ENCODE measurements at regions not wholly inside any gene's neighbourhood (a gene's known extent, or its start where the extent isn't known, plus 50 kb on each side); places are given as distances from the start of the nearest gene placed in this dataset.

DNA sequence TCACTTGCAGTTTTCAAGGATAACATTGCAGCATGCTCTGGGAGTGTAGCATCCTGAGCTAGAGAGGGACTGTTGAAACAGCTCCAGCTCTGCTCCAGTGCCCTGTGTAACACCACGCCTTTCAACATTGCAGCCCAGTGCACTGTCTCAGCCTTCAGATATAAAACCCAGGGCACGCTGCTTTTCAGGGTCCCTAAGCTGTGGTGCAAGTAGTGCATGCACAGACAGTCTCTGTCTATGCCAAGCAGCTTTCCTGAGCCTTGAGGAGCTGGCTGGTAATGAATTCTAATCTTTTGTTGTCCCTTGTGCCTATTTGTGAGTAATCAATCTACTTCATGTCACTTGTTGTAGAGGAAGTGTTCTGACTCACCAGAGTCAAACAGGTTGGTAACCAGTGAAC lies 897.0 kb downstream of the ARAP2 start:
- no peak for ATAC-seq

GRCh38 chr4:35358001-35358584 lies 886.2 kb downstream of the ARAP2 start:
- DNase-seq (ENCODE audit: low spot score) (no peak), ATAC-seq (no peak)
- intact Hi-C loops (cut with DNase I), result no loop called here

More for the DNA sequence above, 897.0 kb downstream of the ARAP2 start:
- intact Hi-C loops (cut with DNase I), result no loop called here
- no peak for DNase-seq (ENCODE audit: low spot score)

- ATAC-seq (no peak), DNase-seq (ENCODE audit: low spot score) (no peak)
- intact Hi-C loops (cut with DNase I), result no loop called here
These were observed 879.9 kb downstream of the ARAP2 start for GRCh38 chr4:35364321-35364870.

GRCh38 chr4:35365186-35365585 lies 879.1 kb downstream of the ARAP2 start:
- ATAC-seq, result no peak
- intact Hi-C loops (cut with DNase I), result no loop called here
- no peak for DNase-seq (ENCODE audit: low spot score)

GRCh38 chr4:35399912-35400311 lies 844.4 kb downstream of the ARAP2 start:
- DNase-seq (ENCODE audit: low spot score) (no peak), ATAC-seq (no peak)
- intact Hi-C loops (cut with DNase I), result no loop called here

DNA sequence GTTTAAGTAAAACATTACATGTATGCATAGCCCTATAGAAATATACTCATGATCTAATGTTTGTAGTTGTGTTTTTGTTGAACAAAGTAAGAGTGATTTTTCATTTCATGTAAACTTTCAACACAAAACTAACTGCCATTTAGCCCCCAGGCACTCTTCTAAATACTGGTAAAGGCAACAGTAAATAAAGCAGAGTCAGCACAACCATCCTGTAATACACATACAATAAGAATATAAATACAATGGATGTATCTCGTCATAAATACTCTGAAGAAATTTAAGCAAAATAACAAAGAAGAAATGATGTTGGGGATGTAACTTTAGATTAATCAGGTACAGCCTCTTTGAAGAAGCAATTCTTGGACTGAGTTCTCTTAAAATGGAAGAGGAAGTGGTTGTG lies 821.2 kb downstream of the ARAP2 start:
- no peak for DNase-seq (ENCODE audit: low spot score)
- no peak for ATAC-seq
- intact Hi-C loops (cut with DNase I), result no loop called here

DNA sequence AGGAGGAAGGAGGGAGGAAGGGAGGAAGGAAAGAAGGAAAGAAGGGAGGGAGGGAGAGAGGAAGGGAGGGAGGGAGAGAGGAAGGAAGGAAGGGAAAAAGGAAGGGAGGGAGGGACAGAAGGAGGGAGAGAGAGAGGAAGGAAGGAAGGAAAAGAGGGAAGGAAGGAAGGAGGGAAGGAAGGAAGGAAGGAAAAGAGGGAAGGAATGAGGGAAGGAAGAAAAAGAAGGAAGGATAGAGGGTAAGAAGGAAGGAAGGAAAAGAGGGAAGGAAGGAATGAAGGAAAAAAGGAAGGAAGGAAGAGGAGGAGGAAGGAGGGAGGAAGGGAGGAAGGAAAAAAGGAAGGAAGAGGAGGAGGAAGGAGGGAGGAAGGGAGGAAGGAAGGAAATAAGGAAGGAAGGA lies 796.8 kb downstream of the ARAP2 start:
- intact Hi-C loops (cut with DNase I), result no loop called here
- ATAC-seq, result no peak

GRCh38 chr4:35459045-35459444 lies 785.3 kb downstream of the ARAP2 start:
- intact Hi-C loops (cut with DNase I), result no loop called here
- no peak for ATAC-seq
- DNase-seq (ENCODE audit: low spot score), result no peak

More for the DNA sequence above, 796.8 kb downstream of the ARAP2 start:
- no peak for DNase-seq (ENCODE audit: low spot score)

DNA sequence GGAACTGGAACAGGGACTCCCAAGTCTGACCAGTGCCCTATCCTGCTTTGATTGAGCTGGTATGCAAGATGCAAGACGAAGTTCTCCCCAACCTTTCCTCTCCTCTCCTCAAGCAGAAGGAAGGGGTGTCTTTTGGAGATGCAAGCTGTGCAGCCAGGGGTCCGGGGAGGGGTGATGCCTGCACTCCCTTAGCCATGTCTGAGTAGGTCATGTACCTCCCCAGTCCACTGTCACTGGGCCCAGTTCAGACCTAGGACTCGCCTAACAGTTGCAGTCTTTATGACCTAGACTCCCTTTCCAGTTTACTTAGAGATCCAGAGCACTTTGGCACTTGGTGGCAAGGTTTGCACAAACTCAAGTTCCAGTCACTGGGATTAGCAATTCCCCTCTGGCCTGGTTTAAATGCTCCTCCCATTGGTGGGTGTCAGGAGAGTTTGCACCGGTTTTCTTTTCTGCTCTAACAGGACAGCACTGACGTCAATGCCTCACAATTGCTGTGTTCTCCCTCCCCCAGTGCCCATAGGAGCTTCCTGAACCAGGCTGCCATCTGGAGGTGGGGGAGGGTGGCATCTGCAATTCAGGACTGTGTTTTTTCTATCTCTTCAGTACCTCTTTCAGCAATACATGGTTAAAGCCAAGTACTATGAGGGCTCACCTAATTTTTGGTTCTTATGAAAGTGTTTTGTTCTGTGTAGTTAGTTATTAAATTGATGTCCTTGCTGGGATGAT lies 782.2 kb downstream of the ARAP2 start:
- intact Hi-C loops (cut with DNase I), result no loop called here
- DNase-seq (ENCODE audit: low spot score) (no peak), ATAC-seq (peak; percentile 30)

DNA sequence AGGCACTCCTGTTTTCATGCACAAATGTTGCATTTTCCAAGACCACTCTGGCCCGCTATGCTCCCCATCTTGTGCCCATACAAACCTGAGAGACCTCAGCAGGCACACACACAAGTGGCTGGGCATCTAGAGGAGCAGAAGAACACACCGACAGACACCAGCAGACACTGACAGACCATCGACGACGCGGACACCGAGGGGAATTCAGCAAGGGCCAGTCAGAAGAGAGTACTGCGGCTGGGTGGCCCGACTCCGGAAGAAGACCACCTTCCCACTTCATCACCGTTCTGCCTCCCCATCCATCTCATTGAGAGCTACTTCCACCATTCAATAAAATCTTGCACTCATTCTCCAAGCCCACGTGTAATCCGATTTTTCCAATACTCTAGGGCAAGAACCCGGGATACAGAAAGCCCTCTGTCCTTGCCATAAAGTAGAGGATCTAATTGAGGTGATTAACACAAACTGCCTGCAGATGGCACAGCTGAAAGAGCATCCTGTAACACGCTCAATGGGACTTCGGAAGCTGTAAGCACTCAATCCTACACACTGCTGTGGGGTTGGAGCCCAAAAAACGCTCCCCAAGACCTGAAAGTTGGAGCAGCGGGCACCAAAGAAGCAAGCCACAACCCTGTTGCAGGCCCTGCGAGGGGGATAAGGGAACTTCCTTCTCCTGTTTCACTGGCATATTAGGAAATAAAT lies 780.9 kb downstream of the ARAP2 start:
- ATAC-seq (no peak), DNase-seq (ENCODE audit: low spot score) (no peak)
- intact Hi-C loops (cut with DNase I), result no loop called here

DNA sequence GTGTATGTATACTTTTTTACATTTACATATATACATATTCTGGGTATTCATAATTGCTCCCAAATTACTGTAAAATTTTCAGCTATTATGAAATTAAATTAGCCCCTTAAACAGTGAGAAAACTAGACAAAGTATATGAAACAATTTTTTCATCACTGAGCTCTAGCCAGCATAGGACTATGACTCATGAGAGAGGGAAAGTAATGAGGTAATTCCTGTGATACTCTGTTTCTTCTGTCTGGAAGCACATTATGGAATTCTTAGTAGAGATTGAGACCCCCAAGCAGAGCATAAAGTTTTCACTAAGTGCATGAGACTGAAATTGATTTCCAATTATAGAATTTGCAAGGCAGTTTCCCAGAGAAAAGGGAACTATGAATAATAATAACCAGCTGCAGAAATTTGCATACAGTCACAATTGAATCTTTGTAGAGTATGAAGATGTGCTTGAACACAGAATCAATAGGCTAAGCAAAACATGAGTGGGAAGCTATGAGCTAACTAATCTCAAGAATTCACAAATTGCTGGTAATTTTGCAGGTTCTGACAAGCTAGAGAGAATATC lies 779.3 kb downstream of the ARAP2 start:
- no peak for DNase-seq (ENCODE audit: low spot score)
- intact Hi-C loops (cut with DNase I), result no loop called here
- ATAC-seq, result no peak

- ATAC-seq, result no peak
- intact Hi-C loops (cut with DNase I), result no loop called here
- no peak for DNase-seq (ENCODE audit: low spot score)
These were observed 753.2 kb downstream of the ARAP2 start for GRCh38 chr4:35491093-35491492.

DNA sequence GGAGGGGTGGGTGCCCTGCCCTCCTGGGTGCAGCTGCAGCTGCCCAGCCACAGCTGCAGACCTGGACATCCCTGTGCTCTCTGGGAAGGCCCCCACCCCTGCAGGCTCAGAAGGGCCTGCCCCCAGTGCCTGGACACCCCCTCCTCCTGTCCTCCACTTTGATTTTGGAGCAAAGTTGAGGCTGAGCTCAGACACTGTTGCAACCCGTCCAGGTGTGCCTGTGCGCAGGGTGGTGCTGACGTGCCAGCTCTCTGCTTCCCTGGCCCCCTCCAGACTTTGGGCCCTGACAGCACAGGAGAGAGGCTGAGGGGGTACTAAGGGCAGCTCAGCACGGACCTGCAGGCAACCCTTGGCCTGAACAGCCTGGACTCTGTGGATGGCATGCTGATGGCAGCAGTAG lies 750.3 kb downstream of the ARAP2 start:
- DNase-seq (ENCODE audit: low spot score) (no peak), ATAC-seq (peak; percentile 22)
- intact Hi-C loops (cut with DNase I), result no loop called here

GRCh38 chr4:35494955-35495354 lies 749.4 kb downstream of the ARAP2 start:
- no peak for DNase-seq (ENCODE audit: low spot score)
- intact Hi-C loops (cut with DNase I), result no loop called here
- ATAC-seq, result peak; percentile 24

DNA sequence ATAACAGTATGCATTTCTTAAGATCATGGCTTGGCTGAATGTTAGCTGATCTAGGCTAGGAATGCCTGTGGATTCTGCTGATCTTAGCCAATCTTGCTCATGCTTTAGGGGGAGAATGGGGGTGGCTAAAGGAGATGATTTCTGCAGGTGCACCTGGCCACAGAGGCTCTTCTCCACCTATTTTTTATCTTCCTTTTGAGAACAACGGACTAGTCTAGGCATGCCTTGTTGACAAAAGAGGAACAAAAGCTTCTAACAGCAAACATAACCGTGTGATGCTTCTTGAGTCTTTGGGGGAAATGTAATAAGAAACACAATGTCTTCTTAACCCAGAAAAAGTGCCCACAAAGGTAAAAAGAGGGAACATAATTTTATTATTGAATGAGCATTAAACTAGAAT lies 743.5 kb downstream of the ARAP2 start:
- intact Hi-C loops (cut with DNase I), result no loop called here
- ATAC-seq (no peak), DNase-seq (ENCODE audit: low spot score) (no peak)

GRCh38 chr4:35503435-35503834 lies 740.9 kb downstream of the ARAP2 start:
- no peak for DNase-seq (ENCODE audit: low spot score)
- no peak for ATAC-seq
- intact Hi-C loops (cut with DNase I), result no loop called here

GRCh38 chr4:35506161-35506560 lies 738.2 kb downstream of the ARAP2 start:
- intact Hi-C loops (cut with DNase I), result no loop called here
- ATAC-seq (no peak), DNase-seq (ENCODE audit: low spot score) (no peak)

GRCh38 chr4:35511851-35512250 lies 732.5 kb downstream of the ARAP2 start:
- DNase-seq (ENCODE audit: low spot score) (no peak), ATAC-seq (no peak)
- intact Hi-C loops (cut with DNase I), result no loop called here

GRCh38 chr4:35516102-35516501 lies 728.2 kb downstream of the ARAP2 start:
- no peak for ATAC-seq
- no peak for DNase-seq (ENCODE audit: low spot score)
- intact Hi-C loops (cut with DNase I), result no loop called here

DNA sequence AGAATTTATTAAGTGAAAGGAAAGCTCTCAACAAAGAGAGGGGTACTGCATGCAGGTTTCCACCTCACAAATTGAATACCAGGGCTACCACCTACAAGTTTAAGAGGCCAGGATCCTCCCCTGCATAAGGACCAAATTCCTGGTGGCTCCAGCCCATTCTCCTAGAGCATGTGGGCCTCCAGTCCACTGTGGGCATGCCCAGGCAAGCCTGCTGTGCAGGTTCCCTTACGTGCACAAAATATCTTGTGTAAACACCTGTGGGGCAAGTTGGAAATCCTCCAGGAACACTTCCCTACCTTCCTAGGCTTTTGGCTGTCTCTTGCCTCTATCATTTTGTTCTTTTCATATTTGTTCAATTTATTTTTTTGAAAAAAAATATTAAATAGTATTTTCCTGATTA lies 724.3 kb downstream of the ARAP2 start:
- intact Hi-C loops (cut with DNase I), result no loop called here
- DNase-seq (ENCODE audit: low spot score), result no peak
- ATAC-seq, result no peak

Data from sciatic nerve (tissue), 2 donors.